MG63 (cell line): ENCODE measurements at regions not wholly inside any gene's neighbourhood (a gene's known extent, or its start where the extent isn't known, plus 50 kb on each side); places are given as distances from the start of the nearest gene placed in this dataset.

Source experiments
- DNase-seq: peaks from one replicate; pipeline ENCODE4 v3.0.0-alpha.2; 2020
- H3K27me3 ChIP-seq: fragments of 250-450 bp; sonication (Bioruptor Pico); 2 replicates; pipeline ENCODE4 v1.5.1; 2020; ENCODE audit warnings: mild to moderate bottlenecking, moderate library complexity
- H3K36me3 ChIP-seq: fragments of 250-450 bp; sonication (Bioruptor Pico); 2 replicates; pipeline ENCODE4 v1.5.1; 2020; ENCODE audit warnings: mild to moderate bottlenecking, moderate library complexity
- H3K4me3 ChIP-seq: fragments of 250-450 bp; sonication (Bioruptor Pico); 2 replicates; pipeline ENCODE4 v1.5.1; 2020; ENCODE audit warnings: mild to moderate bottlenecking, moderate library complexity
- H3K9me3 ChIP-seq: fragments of 250-450 bp; sonication (Bioruptor Pico); 2 replicates; pipeline ENCODE4 v1.5.1; 2020; ENCODE audit warnings: mild to moderate bottlenecking, moderate library complexity

DNA sequence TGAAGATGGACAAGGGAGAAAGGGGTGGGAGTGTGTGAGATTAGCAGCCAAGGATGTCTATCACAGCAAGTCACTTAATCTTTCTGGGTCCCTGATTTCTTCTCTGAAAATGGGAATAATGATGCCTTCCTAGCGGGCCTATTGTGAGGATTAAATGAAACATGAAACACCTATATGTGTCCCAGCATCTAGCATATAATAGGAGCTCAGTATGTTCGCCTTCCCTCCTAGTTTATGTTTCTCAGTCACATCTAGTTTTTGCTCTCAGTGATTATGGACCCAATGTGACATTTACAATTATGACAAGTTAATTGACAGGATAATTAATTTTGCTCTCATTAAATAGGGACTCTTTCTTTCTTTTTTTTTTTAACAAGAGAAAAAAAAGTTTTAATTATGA lies 252.9 kb downstream of the SNX13 start:
- DNase-seq: no peak
- Histone ChIP-seq H3K27me3 (no peaks in the 10 kb centered on the region), H3K9me3 (no peaks in the 10 kb centered on the region), H3K36me3 (no peaks in the 10 kb centered on the region), H3K4me3 (no peak overlapping the region)

DNA sequence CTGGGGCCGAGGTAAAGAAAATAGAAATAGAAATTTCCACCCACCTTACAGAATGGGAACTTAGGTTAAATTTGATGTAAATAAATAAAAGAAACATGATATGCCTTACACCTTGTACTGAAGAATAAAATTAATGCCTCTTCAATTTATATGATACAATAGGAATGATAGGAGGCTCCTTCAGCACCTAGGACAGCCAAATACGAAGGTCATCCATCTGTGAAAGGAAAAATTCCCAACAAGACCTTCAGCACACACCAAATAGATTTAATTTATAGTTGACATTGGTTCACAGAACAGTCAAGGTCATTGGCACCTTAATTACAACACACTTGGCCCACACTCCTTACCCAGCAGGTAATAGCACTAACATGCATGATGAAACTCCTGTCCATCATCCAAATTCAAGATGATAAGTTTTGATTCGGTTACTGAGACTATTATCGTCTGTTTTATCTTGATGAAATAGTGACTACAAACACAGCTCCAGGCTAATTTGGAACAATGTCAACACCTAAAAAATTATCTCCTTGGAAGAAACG lies 250.9 kb downstream of the SNX13 start:
- Histone ChIP-seq H3K27me3 (no peaks in the 10 kb centered on the region), H3K36me3 (no peaks in the 10 kb centered on the region), H3K4me3 (no peak overlapping the region), H3K9me3 (no peaks in the 10 kb centered on the region)
- no peak for DNase-seq

DNA sequence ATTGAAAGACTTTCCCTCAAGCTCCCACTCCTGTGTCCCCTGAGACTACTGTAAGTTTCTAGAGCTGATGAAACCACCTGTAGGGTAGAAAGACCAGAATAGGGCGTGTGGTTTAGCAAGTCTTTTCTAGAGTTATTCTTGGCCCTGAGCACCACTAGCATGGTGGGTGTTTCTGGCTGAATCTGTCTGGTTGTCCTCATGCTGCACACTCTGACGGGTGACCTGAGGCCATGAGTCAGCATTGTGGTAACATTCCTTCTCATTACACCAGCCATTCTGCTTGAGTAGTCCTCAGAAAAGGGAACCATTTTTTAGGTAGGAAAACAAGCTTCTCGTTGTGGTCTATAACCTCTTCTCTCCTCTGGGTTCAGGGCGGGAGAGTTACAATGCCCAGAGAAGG lies 250.3 kb downstream of the SNX13 start:
- H3K9me3 ChIP-seq: no peaks in the 10 kb centered on the region
- H3K4me3 ChIP-seq: no peak overlapping the region
- H3K36me3 ChIP-seq: no peaks in the 10 kb centered on the region
- DNase-seq: peak; percentile 59
- H3K27me3 ChIP-seq: no peaks in the 10 kb centered on the region

DNA sequence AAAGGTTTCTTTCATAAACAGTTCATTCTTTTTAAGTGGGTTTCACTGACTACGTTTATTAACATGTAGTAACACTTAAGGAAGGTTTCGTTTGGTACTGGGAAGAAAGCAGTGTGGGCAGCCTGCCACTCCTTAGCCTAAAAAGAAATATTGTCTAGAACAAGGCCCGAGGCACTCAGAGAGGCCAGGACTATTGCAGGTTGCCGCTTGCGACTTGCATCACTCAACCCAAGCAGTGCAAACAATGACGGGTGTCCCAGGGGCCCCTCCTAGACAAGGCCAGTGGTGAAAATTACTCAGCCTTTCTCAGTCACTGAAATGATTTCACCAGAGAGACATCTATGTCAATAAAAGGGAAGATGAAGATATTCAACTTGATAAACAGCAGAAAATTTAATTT lies 243.9 kb downstream of the SNX13 start:
- peak; percentile 31 for DNase-seq

DNA sequence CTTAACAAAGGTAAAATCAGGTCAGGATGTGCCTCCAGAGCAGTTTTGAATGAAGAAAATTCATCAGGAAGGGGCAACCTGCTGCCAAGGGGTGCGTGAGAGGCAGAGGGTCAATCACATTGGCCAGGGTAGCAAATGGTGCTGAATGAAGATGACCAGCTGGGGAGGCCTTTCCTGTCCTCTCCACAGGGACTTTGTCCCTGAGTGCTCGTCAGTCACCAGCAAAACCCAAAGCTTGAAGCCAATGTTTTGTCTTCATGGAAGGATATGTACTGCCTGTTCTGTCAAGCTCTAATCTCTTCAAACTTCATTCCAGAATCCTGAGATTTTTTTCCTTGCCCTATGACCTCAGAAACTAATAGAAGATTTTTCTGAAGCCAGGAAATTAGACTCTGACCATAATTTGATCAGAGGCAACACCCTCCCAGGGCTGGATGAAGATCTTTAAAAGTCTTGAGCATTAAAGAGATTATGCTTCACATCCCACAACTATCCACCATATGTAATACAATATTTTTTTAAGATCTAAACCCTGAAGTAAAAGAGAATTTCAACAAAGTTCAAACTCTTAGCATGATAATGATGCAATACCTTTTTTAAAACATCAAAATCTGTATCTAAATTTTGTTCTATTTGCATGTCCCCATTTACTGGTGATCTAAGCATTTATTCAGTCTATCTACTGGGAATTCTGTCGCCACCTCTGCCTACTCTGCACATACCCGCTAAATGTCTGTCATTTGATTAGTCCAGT lies 243.0 kb downstream of the SNX13 start:
- H3K27me3 ChIP-seq: no peaks in the 10 kb centered on the region
- H3K9me3 ChIP-seq: peaks cover 16% of the 10 kb centered on the region
- DNase-seq: no peak
- no peaks in the 10 kb centered on the region for H3K36me3 ChIP-seq
- H3K4me3 ChIP-seq: no peak overlapping the region

More for the DNA sequence above, 243.9 kb downstream of the SNX13 start:
- H3K27me3 ChIP-seq: no peaks in the 10 kb centered on the region
- H3K36me3 ChIP-seq: no peaks in the 10 kb centered on the region
- H3K9me3 ChIP-seq: peaks cover 14% of the 10 kb centered on the region
- H3K4me3 ChIP-seq: no peak overlapping the region

DNA sequence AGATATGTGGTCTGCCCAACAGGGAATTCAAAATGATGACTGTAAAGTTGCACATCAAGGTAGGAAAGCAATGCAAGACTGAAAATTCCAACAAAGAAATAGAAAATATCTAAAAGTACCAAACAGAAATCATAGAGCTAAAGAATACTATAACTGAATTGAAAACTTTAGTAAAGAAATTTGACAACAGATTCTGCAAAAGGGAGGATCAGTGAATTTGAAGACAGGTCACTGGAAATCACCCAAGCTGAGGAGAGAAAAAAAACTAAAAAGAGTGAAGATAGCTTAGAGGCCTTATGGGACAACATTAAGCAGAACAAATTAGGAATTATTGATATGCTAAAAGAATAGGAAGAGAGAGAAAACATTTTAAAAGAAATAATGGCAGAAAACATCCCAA lies 240.6 kb downstream of the SNX13 start:
- Histone ChIP-seq H3K27me3 (no peaks in the 10 kb centered on the region), H3K4me3 (no peak overlapping the region), H3K9me3 (peaks cover 16% of the 10 kb centered on the region), H3K36me3 (no peaks in the 10 kb centered on the region)
- DNase-seq: no peak

DNA sequence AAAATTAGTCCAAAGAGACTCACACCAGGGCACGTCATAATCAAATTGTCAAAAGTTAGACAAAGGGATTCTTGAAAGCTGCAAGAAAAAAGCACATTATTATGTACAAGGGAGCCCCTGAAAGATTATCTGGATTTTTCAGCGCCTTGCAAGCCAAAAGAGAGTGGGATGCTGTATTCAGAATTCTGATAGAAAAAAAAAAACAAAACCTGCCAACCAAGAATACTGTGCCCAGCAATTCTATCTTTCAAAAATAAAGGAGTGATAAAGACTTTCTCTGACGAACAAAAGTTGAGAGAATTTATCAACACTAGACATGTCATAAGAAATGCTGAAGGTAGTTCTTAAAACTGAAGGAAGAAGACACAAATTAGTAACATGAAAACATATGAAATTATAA lies 240.2 kb downstream of the SNX13 start:
- Histone ChIP-seq H3K9me3 (peaks cover 16% of the 10 kb centered on the region), H3K36me3 (no peaks in the 10 kb centered on the region), H3K4me3 (no peak overlapping the region), H3K27me3 (no peaks in the 10 kb centered on the region)
- DNase-seq: no peak

DNA sequence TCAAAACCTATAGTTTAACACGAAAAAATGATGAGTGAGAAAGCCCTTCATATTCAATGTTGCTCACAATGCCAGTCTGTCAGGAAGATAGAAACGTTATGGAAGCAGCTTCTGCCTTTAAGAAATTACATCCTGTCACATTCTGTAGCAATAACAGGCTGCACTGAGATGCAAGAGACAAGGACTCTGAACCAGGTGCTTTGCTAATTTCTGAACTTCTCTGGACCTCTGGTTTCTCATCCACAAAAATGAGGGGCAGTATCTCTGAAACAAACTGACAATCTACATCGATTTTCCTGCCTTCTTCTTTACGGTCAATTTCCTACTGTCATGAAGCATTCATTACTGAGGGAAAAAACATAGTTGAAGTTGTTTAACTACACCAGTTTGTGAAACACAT lies 234.0 kb downstream of the SNX13 start:
- H3K36me3 ChIP-seq: no peaks in the 10 kb centered on the region
- DNase-seq: no peak
- H3K4me3 ChIP-seq: no peak overlapping the region
- no peaks in the 10 kb centered on the region for H3K27me3 ChIP-seq
- peaks cover 2% of the 10 kb centered on the region; the same call in 1 of the 2 replicates for H3K9me3 ChIP-seq

DNA sequence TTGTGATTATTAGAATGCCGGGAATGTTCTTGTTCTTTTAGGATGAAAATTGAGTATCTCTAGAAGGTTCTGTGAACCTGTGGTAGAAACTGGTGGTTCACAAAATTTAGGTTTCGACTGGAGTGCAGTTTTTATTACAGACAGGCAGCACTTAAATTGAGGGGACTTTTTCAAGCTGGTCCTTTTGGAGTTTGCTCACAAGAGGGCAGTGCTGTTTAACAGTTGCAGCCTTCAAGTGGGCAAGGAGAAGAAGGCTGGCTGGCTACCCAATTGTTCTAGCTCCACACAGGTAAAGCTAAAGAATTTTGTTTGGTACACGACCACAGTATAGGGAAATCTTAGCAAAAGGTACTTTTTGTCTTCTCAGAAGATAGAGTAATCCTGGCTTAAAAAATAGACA lies 233.6 kb downstream of the SNX13 start:
- H3K27me3 ChIP-seq: no peaks in the 10 kb centered on the region
- H3K4me3 ChIP-seq: no peak overlapping the region
- peak; percentile 33 for DNase-seq
- no peaks in the 10 kb centered on the region for H3K36me3 ChIP-seq
- peaks cover 2% of the 10 kb centered on the region; the same call in 1 of the 2 replicates for H3K9me3 ChIP-seq

DNA sequence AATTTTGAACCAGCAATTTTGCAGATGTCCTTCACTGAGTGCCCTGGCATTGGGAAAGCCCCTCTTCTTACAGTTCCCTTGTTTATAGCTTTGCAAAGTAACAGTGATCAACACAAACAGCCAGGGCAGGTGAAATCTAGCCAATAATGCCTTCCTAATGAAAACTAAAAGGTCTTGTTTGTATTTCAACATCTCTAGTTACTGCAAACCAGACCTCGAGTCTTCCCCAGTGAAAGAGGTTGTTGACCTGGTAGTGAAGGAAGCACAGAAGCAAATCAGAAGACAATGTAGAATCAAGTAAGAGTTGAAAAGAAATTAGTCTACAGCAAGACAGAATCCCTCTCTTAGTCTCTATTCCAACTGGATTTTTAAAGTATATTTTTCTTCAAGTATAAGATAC lies 231.2 kb downstream of the SNX13 start:
- Histone ChIP-seq H3K27me3 (no peaks in the 10 kb centered on the region), H3K9me3 (no peaks in the 10 kb centered on the region), H3K36me3 (no peaks in the 10 kb centered on the region), H3K4me3 (no peak overlapping the region)
- no peak for DNase-seq

DNA sequence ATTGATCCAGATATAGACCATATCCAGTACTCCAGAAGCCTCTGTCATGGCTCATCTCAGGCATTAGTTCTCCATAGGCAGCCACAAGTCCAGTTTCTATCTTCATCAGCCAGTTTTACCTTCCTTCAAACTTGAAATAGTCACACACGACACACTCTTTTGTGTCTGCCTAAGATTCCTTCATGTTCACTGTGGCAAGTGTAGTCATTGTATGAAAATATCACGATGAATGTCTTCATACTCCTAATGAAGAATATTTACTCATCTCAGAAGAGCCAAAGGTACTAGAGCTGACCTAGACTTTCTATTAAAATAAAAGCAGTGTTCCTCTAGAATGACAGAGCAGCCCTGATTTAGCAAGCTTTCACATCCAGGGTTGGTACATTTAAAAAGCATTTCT lies 230.7 kb downstream of the SNX13 start:
- DNase-seq: no peak
- H3K9me3 ChIP-seq: no peaks in the 10 kb centered on the region
- no peaks in the 10 kb centered on the region for H3K27me3 ChIP-seq
- H3K36me3 ChIP-seq: no peaks in the 10 kb centered on the region
- H3K4me3 ChIP-seq: no peak overlapping the region

DNA sequence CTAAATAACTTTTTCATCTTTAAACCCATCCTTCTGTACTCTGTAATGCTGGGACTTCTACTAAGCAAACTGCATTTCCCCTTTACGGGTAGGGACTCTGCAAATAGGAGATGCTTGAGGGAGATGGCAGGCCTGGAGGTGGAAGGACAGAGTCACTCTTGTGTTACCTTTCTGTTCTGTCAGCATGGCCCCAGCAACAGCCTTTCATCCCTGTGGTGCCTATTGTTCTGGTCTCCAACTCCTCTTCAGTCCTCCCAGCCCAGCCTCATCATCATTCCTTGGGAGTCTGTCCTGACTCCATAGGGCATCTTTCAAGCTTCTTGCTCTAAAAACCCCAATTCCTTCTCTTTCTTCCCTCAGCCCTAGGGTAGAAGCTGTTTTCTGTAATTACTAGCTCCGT lies 230.0 kb downstream of the SNX13 start:
- H3K9me3 ChIP-seq: no peaks in the 10 kb centered on the region
- no peak overlapping the region for H3K4me3 ChIP-seq
- H3K27me3 ChIP-seq: no peaks in the 10 kb centered on the region

DNA sequence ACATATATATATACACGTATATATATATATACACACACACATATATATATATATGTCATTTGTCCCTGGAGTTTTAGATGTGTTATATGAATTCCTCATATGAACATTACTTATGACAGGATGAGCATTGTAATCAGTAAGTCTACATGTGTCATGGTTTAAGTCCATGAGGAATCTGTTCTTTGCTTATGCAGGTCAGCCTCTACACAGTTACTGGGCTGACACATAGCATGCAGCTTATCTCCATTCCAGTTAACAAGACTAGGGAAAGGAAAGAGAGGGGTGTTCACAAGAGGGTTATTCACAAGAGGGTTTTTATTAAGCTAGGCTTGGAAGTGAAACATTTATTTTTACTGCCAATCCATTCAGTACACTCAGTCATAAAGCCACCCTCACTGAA lies 226.7 kb downstream of the SNX13 start:
- Histone ChIP-seq H3K9me3 (no peaks in the 10 kb centered on the region), H3K36me3 (no peaks in the 10 kb centered on the region)
- DNase-seq: no peak

More for the DNA sequence above, 230.0 kb downstream of the SNX13 start:
- no peak for DNase-seq
- no peaks in the 10 kb centered on the region for H3K36me3 ChIP-seq

DNA sequence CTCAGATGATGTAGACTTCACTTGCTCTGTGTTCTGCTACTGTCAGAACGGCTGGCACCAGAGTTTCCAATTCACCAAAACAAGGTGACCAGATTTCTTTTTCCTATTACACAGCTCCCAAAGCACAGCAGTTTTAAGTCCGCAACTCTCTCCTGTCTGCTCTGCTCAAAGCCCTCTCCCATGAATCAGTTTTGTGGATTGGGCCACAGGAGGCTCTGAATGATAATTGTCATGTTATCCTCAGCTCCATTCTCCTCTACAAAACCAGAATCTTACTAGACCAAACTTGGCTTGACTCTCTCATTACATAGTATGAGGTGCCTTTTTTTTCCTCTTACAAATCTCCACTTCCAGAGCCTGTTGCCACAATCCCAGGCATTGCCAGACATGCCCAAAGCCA lies 223.5 kb downstream of the SNX13 start:
- DNase-seq: no peak
- H3K9me3 ChIP-seq: no peaks in the 10 kb centered on the region
- H3K4me3 ChIP-seq: no peak overlapping the region
- no peaks in the 10 kb centered on the region for H3K27me3 ChIP-seq
- no peaks in the 10 kb centered on the region for H3K36me3 ChIP-seq

More for the DNA sequence above, 226.7 kb downstream of the SNX13 start:
- H3K4me3 ChIP-seq: no peak overlapping the region
- no peaks in the 10 kb centered on the region for H3K27me3 ChIP-seq

DNA sequence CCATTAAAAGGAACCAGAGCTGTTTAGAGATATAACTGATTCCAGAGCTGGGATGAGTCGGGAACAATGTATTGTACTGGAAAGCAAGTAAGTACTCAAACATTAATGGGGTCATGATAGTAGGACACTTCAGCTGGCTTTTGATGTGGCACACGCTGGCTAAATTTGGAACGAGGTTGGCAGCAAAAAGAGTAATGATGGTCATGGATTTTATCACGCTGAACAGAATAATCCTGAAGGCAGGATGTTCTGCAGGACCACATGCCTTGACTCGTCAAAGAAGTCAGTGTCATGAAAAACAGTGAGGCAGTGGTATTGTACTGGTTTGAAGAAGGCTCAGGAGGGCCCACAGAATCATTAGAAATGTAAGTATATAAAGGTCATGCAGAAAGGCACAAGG lies 220.3 kb downstream of the SNX13 start:
- DNase-seq: no peak
- Histone ChIP-seq H3K27me3 (no peaks in the 10 kb centered on the region), H3K9me3 (no peaks in the 10 kb centered on the region), H3K36me3 (no peaks in the 10 kb centered on the region), H3K4me3 (no peak overlapping the region)

DNA sequence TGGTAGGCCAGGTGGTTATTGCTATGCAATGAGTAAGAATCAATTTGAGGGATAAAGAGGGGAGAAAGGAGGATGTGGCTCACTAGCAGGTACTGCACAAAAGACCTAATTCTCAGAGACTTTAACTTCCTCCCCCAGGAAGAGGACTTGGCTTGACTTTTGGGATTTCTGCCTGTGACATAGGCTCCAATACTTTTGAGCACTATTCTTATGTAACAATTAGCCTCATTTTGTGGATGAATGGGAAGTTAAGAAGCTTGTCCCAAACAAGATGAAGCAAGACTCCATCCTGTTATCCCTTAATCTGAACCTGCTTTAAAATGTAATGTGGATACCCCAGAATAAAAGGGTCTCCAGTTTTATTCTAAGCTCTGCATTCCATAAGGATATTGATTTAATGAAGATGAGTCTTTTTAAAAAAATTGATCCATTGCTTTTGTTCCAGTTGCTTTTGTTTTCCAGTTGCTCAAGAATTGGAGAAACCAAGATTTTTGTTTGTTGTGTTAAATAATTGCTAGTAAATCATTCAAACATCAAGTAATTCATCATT lies 218.5 kb downstream of the SNX13 start:
- H3K27me3 ChIP-seq: no peaks in the 10 kb centered on the region
- no peak for DNase-seq
- no peaks in the 10 kb centered on the region for H3K36me3 ChIP-seq
- H3K9me3 ChIP-seq: no peaks in the 10 kb centered on the region
- no peak overlapping the region for H3K4me3 ChIP-seq

DNA sequence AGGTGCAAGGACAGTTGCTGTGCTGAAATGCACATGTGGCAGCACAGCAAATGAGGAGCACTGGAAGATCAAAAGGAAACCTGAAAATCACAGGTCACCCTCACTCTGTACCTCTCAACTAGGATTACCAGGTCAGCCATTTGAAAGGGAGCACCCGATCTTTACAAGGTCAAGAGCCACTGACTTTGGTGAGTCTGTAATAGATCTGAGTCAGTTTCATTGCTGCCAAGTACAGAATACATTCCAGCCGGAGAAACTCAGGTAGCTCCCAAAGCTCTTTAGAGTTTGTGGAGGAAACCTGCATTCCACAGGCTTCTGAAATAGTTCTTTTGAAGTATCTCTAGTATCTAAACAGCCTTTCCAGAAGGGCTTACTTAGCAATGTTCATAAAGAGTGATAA lies 217.5 kb downstream of the SNX13 start:
- Histone ChIP-seq H3K9me3 (no peaks in the 10 kb centered on the region), H3K36me3 (no peaks in the 10 kb centered on the region), H3K27me3 (no peaks in the 10 kb centered on the region), H3K4me3 (no peak overlapping the region)
- DNase-seq: no peak

DNA sequence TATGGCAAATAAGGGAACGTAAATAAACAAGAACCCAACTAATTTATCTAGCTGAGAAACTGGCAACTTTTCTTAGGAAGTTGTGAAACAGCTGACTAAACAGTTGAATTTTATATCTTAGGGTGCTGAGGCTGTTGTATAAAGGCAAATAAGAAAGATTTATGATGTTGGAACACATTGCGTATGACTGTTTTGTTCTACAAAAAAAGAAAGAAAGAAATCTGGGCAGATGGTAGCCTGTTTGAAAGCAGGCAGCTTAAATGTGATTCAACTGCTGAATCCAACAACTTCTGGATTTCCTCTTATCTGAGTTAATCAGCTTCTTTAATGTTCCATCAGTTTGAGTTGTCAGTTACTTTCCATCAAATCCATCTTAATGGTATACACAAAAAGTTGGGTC lies 214.5 kb downstream of the SNX13 start:
- no peaks in the 10 kb centered on the region for H3K27me3 ChIP-seq
- H3K36me3 ChIP-seq: no peaks in the 10 kb centered on the region
- H3K4me3 ChIP-seq: no peak overlapping the region
- DNase-seq: no peak
- H3K9me3 ChIP-seq: no peaks in the 10 kb centered on the region
